ENCODE measurements at regions not wholly inside any gene's neighbourhood (a gene's known extent, or its start where the extent isn't known, plus 50 kb on each side); places are given as distances from the start of the nearest gene placed in this dataset.

GRCh38 chr14:53510281-53510912 lies 357.3 kb upstream of the DDHD1 start:
- DNase-seq (ENCODE audit: low spot score), result no peak
- TF ChIP-seq CTCF (IDR thresholded peaks at IDR 0.05; ENCODE audit: extremely low read depth, missing control alignments), result no peak

- TF ChIP-seq CTCF (IDR thresholded peaks at IDR 0.05; ENCODE audit: extremely low read depth, missing control alignments), result no peak
- no peak for DNase-seq (ENCODE audit: low spot score)
Observed at GRCh38 chr14:53509276-53510244, 356.4 kb upstream of the DDHD1 start.

GRCh38 chr14:53501361-53502211 lies 348.5 kb upstream of the DDHD1 start:
- no peak for DNase-seq (ENCODE audit: low spot score)
- TF ChIP-seq CTCF (IDR thresholded peaks at IDR 0.05; ENCODE audit: extremely low read depth, missing control alignments), result no peak

GRCh38 chr14:53500191-53500590 lies 347.1 kb upstream of the DDHD1 start:
- TF ChIP-seq CTCF (IDR thresholded peaks at IDR 0.05; ENCODE audit: extremely low read depth, missing control alignments), result no peak
- DNase-seq (ENCODE audit: low spot score), result no peak

- no peak for DNase-seq (ENCODE audit: low spot score)
- TF ChIP-seq CTCF (IDR thresholded peaks at IDR 0.05; ENCODE audit: extremely low read depth, missing control alignments), result no peak
Observed at GRCh38 chr14:53496668-53497067, 343.5 kb upstream of the DDHD1 start.

- TF ChIP-seq CTCF (IDR thresholded peaks at IDR 0.05; ENCODE audit: extremely low read depth, missing control alignments), result no peak
- no peak for DNase-seq (ENCODE audit: low spot score)
Observed at GRCh38 chr14:53495846-53496343, 342.8 kb upstream of the DDHD1 start.

Measured in GM20000 (cell line).